NB4 (cell line): ENCODE measurements at regions not wholly inside any gene's neighbourhood (a gene's known extent, or its start where the extent isn't known, plus 50 kb on each side); places are given as distances from the start of the nearest gene placed in this dataset.

ENCODE experiments used
- DNase-seq: peaks from one replicate; pipeline ENCODE4 v3.0.0; 2010; ENCODE audit warnings: low read depth
- H3K4me3 ChIP-seq: one replicate; pipeline ENCODE4 v1.5.1; 2011; ENCODE audit warnings: mild to moderate bottlenecking, low read depth, low read length, moderate library complexity
- MYC ChIP-seq: IDR thresholded peaks from 2 replicates; pipeline ENCODE4 v1.6.1; 2011; ENCODE audit warnings: low read depth, low read length
- POLR2A ChIP-seq: IDR thresholded peaks from 2 replicates; pipeline ENCODE4 v1.6.1; 2011; ENCODE audit warnings: mild to moderate bottlenecking; ENCODE audit not compliant: insufficient read length; ENCODE audit errors: extremely low read depth
- TF ChIP-seq, protein P1 (sequence below): IDR thresholded peaks from 2 replicates; pipeline ENCODE4 v1.6.1; 2011; ENCODE audit warnings: low read depth, low read length
- TF ChIP-seq, protein P2 (sequence below): IDR thresholded peaks from one replicate; pipeline ENCODE4 v1.5.1; 2012; ENCODE audit warnings: low read depth, low read length

DNA sequence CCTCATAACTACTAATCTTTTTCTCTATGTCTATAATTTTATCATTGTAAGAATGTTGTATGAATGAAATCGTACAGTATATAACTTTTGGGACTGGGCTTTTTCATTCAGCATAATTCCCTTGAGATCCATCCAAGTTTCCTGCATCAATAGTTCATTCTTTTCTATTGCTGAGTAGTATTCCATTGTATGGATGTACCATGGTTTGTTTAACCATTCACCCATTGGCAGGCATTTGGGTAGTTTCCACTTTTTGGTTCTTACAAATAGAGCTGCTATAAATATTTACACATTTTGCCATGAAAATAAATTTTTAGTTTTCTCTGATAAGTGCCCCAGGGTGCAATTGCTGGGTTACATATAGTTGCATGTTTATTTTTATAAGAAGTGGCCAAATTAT, 659.8 kb downstream of the RAPGEF2 start:
- DNase-seq = no peak
- no peak overlapping the region for H3K4me3 ChIP-seq
- TF ChIP-seq, protein P1, sequence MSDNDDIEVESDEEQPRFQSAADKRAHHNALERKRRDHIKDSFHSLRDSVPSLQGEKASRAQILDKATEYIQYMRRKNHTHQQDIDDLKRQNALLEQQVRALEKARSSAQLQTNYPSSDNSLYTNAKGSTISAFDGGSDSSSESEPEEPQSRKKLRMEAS = no peak
- TF ChIP-seq, protein P2, sequence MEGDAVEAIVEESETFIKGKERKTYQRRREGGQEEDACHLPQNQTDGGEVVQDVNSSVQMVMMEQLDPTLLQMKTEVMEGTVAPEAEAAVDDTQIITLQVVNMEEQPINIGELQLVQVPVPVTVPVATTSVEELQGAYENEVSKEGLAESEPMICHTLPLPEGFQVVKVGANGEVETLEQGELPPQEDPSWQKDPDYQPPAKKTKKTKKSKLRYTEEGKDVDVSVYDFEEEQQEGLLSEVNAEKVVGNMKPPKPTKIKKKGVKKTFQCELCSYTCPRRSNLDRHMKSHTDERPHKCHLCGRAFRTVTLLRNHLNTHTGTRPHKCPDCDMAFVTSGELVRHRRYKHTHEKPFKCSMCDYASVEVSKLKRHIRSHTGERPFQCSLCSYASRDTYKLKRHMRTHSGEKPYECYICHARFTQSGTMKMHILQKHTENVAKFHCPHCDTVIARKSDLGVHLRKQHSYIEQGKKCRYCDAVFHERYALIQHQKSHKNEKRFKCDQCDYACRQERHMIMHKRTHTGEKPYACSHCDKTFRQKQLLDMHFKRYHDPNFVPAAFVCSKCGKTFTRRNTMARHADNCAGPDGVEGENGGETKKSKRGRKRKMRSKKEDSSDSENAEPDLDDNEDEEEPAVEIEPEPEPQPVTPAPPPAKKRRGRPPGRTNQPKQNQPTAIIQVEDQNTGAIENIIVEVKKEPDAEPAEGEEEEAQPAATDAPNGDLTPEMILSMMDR = no peak
- TF ChIP-seq POLR2A (no peak), MYC (no peak)

DNA sequence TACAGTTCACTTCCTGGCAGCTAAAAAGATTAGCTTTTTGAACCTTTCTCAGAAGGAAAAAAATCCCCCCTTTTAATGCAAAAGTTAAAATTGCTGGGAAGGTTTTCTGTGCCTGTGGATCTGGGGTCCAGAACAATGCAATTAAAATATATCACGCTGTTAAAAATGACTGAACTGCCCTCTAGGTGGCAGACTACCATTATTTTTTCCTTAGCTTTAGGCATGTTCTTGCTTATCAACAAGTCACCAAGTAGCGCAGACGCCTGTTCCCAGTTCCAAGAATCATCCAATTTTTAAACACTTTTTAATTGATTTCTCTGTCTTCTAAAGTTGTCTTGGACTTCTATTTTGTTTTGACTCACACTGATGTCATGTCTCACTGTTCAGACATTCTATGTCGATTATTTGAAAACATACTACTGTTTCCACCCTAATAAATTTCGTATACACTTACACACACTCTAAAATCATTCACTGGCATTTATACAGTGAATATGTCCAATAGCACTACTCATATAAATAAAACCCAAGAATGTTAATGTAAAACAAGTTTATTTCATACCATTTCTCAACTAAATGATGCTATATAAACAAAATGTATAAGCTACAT, 661.6 kb downstream of the RAPGEF2 start:
- DNase-seq = peak; percentile 56
- H3K4me3 ChIP-seq = no peak overlapping the region
- TF ChIP-seq, protein P2 = peak; percentile 33
- TF ChIP-seq MYC = no peak
- TF ChIP-seq POLR2A = no peak
- TF ChIP-seq, protein P1 = no peak

DNA sequence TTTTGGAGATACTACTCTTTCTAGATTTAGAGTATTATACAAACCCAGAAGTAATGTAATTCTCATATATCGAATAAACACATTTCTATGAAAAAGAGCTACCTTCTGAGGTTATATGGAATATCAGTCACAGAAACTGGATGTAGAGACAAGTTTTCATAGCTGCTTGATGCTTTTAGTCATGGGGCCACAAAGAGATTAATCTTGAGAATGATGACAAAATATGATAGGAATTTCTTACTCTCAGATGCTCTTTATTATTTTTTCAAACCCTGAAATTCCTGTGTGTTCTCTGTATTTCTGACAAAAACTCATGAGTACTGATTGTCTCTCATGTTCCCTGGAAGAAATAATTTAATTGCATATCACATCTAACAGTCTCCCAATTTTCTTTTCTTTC, 662.5 kb downstream of the RAPGEF2 start:
- TF ChIP-seq MYC (no peak), POLR2A (no peak)
- TF ChIP-seq, protein P1 = no peak
- TF ChIP-seq, protein P2 = no peak
- H3K4me3 ChIP-seq = no peak overlapping the region
- no peak for DNase-seq

DNA sequence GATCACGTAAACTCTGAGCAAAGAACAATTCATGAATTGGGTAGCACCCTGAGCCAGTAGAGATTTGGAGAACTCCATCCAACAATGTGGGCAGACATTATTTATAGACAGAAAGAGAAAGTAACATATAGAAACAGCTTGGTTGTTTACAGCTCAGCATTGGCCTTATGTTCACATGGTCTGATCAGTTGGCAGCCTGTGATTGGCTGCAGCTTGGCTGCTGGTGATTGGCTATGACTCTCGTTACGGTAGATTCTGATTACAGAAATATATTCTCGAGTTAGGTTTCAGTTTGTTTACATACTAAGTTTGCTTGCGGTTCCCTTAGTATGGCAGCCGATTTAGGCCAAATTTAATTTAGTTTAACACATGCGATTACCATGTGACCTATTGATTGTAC, 663.4 kb downstream of the RAPGEF2 start:
- no peak overlapping the region for H3K4me3 ChIP-seq
- TF ChIP-seq, protein P1 = no peak
- TF ChIP-seq POLR2A (no peak), MYC (no peak)
- TF ChIP-seq, protein P2 = no peak
- no peak for DNase-seq

DNA sequence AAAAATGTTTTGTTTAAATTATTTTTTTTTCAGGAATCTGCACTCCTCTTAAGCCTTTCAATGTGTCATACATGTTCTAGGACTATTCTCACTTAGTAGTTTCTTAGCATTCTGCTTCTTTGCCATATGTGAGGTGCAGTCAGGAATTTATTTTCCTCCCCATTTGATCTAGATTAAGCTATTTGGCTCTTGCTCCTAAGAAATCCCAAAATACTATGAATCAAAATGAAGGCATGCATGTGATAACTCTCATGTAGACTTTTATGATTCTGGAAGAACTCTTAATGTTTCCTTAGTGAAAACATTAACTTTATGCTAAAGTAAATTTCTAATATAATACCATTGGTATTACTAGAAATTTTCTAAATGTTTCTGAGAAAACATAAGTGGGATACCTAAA, 664.5 kb downstream of the RAPGEF2 start:
- DNase-seq = no peak
- TF ChIP-seq, protein P1 = no peak
- TF ChIP-seq, protein P2 = no peak
- TF ChIP-seq MYC (no peak), POLR2A (no peak)
- H3K4me3 ChIP-seq = no peak overlapping the region

DNA sequence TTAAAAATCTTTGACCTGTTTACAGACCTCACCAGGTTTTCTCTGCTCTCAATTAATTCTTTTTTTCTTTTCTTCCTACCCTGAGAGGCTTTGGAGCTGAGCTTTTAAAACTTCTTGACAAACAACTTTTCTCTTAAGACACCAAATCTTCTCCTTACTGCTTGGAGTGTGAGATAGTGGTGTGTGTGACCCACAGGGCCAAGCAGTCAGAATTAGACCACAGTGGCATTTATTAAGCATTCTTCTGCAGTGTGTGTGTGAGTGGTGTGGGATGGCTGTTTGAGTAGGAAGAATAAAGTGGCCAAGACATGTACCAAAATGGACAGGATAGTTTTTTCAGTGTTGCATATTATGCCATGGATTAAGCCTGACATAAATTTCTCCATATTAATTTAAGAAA, 665.1 kb downstream of the RAPGEF2 start:
- H3K4me3 ChIP-seq = no peak overlapping the region
- TF ChIP-seq POLR2A (no peak), MYC (no peak)
- TF ChIP-seq, protein P1 = no peak
- TF ChIP-seq, protein P2 = no peak
- DNase-seq = no peak
